Activated naive CD4-positive, alpha-beta T cell treated with anti-CD3 and anti-CD28 coated beads, Interleukin-2, amount 10 ng/mL, durations not matched to agents 7 days and 5 days (primary cell): ENCODE measurements at regions not wholly inside any gene's neighbourhood (a gene's known extent, or its start where the extent isn't known, plus 50 kb on each side); places are given as distances from the start of the nearest gene placed in this dataset.

Experiments used
- CTCF ChIA-PET: fragments of 350-600 bp; sonication (Branson Sonifier 250); formaldehyde crosslinking; loops from one replicate; lab custom pipeline; 2021; ENCODE audit warnings: antibody characterized with exemption; lab: Charles Lee
- DNase-seq: peaks from one replicate; pipeline ENCODE4 v3.0.0-alpha.2; 2020
- H3K27ac Mint-ChIP-seq: one replicate; pipeline ENCODE4 v1.8.0; 2021; ENCODE audit warnings: mild to moderate bottlenecking, moderate library complexity, mixed read lengths
- H3K27me3 Mint-ChIP-seq: one replicate; pipeline ENCODE4 v1.8.0; 2021; ENCODE audit warnings: mild to moderate bottlenecking, mixed read lengths
- H3K36me3 Mint-ChIP-seq: one replicate; pipeline ENCODE4 v1.8.0; 2021; ENCODE audit warnings: mixed read lengths
- H3K4me1 Mint-ChIP-seq: one replicate; pipeline ENCODE4 v1.8.0; 2021; ENCODE audit warnings: mixed read lengths
- H3K4me3 Mint-ChIP-seq: one replicate; pipeline ENCODE4 v1.8.0; 2021; ENCODE audit warnings: mild to moderate bottlenecking, moderate library complexity, mixed read lengths
- H3K9me3 Mint-ChIP-seq: one replicate; pipeline ENCODE4 v1.8.0; 2021; ENCODE audit warnings: mixed read lengths

DNA sequence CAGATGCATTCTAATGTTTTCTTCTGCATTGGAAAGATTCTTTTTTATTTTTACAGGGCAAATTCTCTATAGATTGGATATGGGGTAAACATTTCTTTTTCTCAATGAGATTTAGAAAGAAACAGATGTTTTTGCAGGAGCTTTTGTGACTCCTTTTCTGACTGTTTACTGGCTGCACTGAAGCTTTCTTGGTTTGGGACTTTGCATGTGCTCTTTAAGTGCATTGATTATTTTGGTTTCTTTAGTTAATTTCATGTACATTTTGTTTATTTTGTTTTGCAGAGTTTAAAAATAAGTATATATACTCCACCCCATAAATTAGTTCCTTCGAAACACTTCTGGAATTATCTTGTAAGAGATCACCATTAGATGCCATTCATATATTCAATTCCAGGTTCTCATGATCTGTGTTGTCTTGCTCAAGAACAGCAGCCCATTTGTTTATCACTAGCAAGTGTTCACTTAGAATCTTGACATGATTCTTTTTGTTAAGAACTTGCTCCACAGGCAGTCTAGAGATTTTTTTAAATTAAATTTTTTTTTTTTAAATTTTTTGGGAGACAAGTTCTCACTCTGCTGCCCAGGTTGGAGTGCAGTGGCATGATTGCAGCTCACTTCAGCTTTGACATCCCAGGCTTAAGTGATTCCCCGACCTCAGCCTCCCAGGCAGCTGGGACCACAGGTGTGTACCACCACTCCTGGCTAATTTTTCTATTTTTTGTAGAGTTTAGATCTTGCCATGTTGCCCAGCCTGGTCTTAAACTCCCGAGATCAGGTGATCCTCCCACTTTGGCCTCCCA lies 233.7 kb downstream of the MYCN start:
- Mint-ChIP-seq H3K36me3 (no peaks in the 10 kb centered on the region), H3K4me1 (no peaks in the 10 kb centered on the region), H3K4me3 (no peak overlapping the region), H3K27me3 (no peaks in the 10 kb centered on the region), H3K27ac (no peak overlapping the region), H3K9me3 (no peaks in the 10 kb centered on the region)
- CTCF ChIA-PET, result no interaction called here
- no peak for DNase-seq

DNA sequence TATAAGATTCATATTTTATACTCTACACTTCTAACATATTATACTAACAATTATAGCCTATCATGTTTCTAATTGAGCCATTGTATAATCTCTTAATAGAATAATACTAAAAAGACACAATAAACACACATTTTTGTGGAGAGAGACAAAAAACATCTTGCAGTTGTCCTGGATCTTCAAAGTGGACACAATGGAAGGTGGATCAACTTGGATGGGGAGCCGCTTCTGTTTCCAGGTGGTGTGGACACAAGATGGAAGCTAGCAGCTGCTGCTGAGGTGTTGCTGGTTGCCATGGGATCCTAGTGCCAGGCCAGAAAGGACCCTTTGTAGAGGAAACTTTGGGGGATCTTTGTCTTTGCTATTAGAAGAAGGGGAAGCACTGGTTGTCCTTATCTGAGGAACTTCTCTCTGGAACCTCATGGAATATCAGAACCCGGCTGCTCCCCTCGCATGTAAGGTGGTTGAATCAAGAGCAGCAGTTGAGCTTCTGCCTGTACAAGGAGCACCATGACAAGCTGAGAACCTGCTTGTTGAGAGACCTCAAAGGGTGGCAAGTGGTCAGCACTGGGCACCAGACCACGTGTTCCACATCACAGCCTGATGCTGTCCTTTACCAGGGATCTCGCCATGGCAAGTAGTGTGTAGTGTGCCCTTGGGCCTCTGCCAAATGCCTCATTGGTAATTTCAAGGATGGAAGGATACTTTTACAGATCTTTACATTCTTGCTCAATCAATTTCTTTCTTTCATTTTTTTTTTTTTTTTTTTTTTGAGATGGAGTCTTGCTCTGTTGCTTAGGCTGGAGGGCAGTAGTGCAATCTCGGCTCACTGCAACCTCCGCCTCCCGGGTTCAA lies 232.2 kb downstream of the MYCN start:
- DNase-seq, result no peak
- CTCF ChIA-PET, result no interaction called here
- Mint-ChIP-seq H3K4me3 (no peak overlapping the region), H3K9me3 (no peaks in the 10 kb centered on the region), H3K36me3 (no peaks in the 10 kb centered on the region), H3K27me3 (no peaks in the 10 kb centered on the region), H3K27ac (no peak overlapping the region), H3K4me1 (no peaks in the 10 kb centered on the region)

DNA sequence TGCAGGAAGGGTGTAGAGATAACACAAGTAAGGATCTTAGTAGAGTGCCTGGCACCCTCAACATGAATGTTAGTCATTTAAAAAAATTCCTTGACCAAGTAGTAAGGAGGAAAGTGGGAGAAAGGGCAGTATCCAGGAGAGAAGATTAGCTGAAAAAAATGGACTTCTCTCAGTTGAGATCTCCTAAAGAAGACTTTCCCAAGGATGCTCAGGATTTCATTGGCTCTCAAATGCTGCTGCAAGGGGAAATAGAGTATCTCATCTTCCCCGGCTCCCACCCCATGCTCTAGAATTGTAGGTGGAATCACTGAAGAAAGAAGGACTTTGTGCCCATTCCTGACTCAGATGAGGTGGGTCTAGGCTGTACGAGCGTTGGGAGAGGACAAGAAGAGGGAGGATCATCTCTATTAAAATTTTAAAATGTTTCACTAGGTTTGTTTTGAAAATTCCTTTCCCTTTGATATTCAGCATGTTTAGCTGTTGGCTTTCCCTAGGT lies 231.1 kb downstream of the MYCN start:
- Mint-ChIP-seq H3K27me3 (no peaks in the 10 kb centered on the region), H3K4me3 (no peak overlapping the region), H3K36me3 (no peaks in the 10 kb centered on the region), H3K9me3 (no peaks in the 10 kb centered on the region), H3K27ac (no peak overlapping the region), H3K4me1 (no peaks in the 10 kb centered on the region)
- no peak for DNase-seq
- CTCF ChIA-PET, result no interaction called here

DNA sequence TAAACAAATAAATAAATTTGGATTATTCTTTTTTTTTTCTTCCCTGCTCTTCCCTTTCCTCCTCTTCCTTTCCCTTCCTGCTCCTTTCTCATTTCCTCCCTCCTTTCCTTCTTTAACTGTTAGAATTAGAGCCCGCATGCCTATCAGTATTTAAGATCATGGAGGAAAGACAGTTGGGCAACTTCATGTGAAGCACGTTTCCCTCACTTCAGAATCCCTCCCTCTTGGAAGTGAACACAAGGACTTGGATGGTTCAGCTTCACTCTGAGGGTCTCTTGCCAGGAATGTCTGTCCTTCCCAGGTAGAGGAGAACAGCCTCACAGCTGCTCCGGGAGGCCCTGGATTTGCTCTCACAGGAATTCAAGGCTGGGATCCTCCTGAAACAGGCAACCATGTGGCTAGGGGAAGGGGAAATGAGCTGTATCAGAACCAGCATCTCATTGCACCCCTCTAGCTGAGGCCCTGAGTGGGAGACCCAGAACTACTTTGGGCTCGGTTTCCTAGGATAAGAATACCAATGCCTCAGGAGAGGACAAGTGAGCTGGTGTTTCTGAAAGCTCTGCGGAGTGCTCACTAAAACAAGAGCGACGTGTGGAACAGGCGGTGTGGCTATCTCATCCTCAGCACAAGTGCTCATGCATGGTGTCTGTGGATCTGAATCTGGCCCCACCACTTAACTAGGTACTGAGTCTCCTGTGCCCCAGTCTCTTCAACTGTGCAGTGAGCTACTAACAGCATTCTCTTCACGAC lies 230.5 kb downstream of the MYCN start:
- H3K36me3 Mint-ChIP-seq, result no peaks in the 10 kb centered on the region
- CTCF ChIA-PET, result no interaction called here
- DNase-seq, result no peak
- no peak overlapping the region for H3K4me3 Mint-ChIP-seq
- no peaks in the 10 kb centered on the region for H3K9me3 Mint-ChIP-seq
- no peaks in the 10 kb centered on the region for H3K27me3 Mint-ChIP-seq
- H3K27ac Mint-ChIP-seq, result no peak overlapping the region
- no peaks in the 10 kb centered on the region for H3K4me1 Mint-ChIP-seq

DNA sequence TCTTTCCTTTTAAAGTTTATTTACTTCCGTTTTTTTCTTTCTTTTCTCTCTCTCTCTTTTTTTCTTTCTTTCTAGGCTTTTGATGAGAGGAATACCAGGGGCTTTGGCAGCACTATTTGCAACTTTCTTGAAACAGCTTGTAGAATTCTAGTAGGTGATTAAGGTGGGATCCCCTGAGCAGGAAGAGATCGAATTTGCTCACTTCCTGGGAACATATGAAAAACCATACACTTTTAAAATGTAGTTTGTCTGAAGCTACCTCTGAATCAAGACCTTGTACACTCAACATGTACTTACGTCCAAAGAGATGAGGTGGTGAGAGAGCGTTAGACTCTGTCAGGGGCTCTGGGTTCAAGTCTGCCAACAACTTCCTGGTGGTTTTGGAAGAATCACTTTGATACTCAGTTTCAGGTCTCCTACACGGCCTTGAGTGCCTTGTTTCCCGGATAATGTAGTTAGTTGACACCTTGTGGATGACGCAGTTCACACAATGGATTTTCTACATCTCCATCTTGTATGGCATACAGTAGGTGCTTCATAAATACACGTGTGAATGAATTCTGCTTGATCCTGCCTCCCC lies 229.1 kb downstream of the MYCN start:
- Mint-ChIP-seq H3K4me1 (no peaks in the 10 kb centered on the region), H3K27me3 (no peaks in the 10 kb centered on the region), H3K9me3 (no peaks in the 10 kb centered on the region), H3K36me3 (no peaks in the 10 kb centered on the region), H3K4me3 (no peak overlapping the region), H3K27ac (no peak overlapping the region)
- CTCF ChIA-PET, result no interaction called here
- DNase-seq, result no peak

DNA sequence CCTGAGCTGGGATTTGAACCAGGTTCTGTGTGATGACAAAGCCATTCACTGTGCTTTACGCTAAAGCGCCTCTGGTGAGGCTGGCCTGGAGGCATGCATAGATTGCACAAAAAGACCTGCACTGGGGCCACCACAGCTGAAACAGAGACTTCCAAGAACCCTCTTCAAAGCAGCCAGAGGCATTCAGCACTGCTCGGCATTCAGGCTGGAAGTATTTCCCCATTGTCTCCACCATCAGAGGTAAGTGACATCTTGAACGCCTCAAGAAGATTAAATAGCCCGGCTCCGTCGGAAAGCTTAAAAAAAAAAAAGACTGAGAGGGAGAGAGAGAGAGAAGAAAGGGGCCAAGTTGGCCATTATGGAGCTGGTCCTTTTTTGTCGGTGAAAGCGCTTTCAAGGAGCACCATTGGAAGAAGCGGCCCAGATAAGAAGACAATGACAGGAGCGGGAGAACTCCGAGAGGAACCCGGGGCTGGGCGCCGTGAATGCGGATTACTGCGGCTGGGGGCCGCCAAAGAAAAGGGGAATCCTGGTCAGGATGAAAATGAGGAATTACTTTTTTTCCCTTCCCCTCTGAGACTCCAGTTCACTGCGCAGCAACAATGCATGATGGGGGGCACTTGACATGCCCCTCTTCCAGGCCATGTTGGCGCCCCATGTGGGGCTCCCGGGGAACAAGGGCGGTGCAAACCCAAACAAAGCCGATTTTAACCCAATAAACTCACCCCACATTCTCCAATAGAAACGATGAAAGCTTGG lies 228.3 kb downstream of the MYCN start:
- no peak overlapping the region for H3K4me3 Mint-ChIP-seq
- H3K27me3 Mint-ChIP-seq, result no peaks in the 10 kb centered on the region
- H3K27ac Mint-ChIP-seq, result no peak overlapping the region
- no peaks in the 10 kb centered on the region for H3K4me1 Mint-ChIP-seq
- no peaks in the 10 kb centered on the region for H3K36me3 Mint-ChIP-seq
- CTCF ChIA-PET, result no interaction called here
- DNase-seq, result no peak
- H3K9me3 Mint-ChIP-seq, result no peaks in the 10 kb centered on the region

DNA sequence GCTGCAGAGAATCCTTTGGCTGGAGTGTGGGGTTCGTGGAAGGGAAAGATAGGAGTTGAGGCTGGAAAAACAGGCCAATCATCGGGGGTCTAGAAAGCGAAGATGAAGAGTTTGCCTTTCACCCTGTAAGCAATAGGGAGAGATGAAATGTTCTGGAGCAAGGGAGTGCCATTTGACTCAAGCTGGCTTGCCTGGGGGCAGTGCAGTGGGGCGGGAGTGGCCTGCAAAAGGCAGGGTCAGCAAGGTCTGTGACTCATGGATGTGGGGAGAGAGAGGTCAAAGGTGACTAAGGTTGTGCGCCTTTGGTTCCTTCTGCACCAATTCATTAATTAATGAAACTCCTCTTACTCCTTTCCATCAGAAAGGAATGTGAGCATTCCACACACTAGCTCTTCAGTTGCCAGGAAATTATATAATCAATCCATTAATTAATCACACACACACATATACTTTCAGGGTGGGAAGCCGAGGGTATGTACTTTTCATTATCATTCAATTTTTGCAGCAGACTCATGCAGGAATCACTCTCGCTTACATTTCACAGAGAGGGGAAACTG lies 227.6 kb downstream of the MYCN start:
- H3K36me3 Mint-ChIP-seq, result no peaks in the 10 kb centered on the region
- no peaks in the 10 kb centered on the region for H3K4me1 Mint-ChIP-seq
- CTCF ChIA-PET, result no interaction called here
- H3K4me3 Mint-ChIP-seq, result no peak overlapping the region
- no peak overlapping the region for H3K27ac Mint-ChIP-seq
- H3K27me3 Mint-ChIP-seq, result no peaks in the 10 kb centered on the region
- DNase-seq, result no peak
- H3K9me3 Mint-ChIP-seq, result no peaks in the 10 kb centered on the region

DNA sequence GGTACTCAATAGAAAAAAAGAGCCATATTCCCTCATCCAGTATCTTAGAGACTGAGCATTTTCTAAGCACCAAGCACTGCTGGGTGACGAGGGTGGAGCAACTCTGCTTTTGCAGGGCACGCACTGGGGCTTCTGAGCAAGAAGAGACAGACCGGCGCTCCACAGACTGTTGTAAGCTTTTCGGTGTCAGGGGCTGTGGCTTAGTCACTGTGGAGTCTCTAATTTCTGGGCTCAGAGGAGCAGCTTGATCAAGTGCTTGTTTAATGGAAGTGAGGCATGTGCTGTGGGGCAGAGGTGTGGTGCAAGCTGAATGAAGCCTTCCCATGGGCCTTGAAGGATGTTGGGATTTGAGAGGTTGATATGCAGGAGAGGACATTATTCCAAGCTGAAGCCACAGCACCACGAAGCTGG lies 227.1 kb downstream of the MYCN start:
- Mint-ChIP-seq H3K4me1 (no peaks in the 10 kb centered on the region), H3K27me3 (no peaks in the 10 kb centered on the region), H3K4me3 (no peak overlapping the region), H3K9me3 (no peaks in the 10 kb centered on the region), H3K36me3 (no peaks in the 10 kb centered on the region), H3K27ac (no peak overlapping the region)
- DNase-seq, result no peak
- CTCF ChIA-PET, result no interaction called here

DNA sequence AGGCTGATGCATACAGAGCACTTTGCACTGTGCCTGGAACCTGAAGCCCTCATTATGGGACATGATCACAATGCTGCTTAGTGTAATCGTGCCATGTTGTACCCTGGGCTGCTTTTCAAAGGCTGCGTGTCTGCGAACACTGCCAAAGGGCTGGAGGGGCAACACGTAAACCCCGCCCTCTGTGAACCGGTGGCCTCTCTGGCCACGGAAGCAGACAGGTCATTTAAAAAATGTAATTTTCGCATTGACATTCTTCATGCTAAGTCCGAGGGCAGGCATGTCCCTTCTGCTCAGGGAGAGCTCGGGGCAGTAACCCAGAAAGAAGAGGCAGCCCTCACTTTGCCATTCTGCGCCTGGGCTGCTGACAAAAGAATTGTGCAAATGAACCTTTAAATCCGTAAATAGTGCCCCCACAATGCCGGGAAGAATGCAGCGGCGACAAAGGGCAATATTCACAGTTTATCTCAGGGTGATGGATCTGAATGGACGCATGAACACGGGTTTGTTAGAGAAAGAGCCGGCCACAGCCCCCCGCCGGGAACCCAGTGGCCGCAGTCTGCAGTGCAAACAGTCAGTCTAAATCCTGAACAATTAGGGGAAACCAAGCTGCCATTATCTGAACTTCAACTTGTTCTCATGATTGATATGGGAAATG lies 226.1 kb downstream of the MYCN start:
- Mint-ChIP-seq H3K27me3 (no peaks in the 10 kb centered on the region), H3K27ac (no peak overlapping the region), H3K4me1 (no peaks in the 10 kb centered on the region), H3K36me3 (no peaks in the 10 kb centered on the region), H3K9me3 (no peaks in the 10 kb centered on the region), H3K4me3 (no peak overlapping the region)
- CTCF ChIA-PET, result no interaction called here
- DNase-seq, result no peak

DNA sequence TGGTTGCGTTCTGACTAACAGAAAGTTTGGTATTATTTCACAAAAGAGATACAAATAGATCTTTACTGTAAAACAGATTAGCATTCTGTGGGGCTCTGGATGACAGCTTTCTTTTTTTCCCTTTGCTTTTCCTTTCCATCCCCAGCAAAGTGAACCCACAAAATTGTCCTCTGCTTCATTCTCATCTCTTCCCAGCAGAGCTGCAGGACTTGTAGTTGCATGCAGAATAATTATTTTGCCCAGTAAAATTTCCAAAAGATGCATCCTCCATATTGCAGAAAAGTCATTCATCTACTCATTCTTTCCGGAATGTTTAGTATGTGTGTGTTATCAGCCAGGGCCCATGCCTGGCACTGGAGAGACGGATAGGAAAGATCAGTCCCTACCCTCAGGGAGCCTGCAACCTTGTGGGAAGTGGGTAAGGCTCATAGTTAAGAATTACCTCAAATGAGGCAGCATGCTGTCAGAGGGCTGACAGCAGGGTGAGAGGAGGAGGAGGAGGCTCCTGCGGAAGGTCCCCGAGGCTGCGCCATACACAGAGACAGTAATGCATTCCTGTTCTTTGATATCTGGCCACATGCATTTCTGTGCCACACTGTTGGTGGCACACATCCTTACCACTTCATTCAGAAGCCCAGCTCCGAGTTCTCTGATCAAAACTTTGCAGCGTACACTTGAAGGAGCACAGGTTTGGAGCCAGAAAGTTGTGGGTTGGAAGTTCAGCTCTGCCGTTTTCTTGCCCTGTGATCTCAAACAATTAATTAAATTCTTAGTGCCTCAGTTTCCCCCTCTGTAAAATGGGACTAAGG lies 225.4 kb downstream of the MYCN start:
- H3K4me3 Mint-ChIP-seq, result no peak overlapping the region
- no peaks in the 10 kb centered on the region for H3K4me1 Mint-ChIP-seq
- no peaks in the 10 kb centered on the region for H3K9me3 Mint-ChIP-seq
- no peak overlapping the region for H3K27ac Mint-ChIP-seq
- CTCF ChIA-PET, result no interaction called here
- no peaks in the 10 kb centered on the region for H3K36me3 Mint-ChIP-seq
- H3K27me3 Mint-ChIP-seq, result no peaks in the 10 kb centered on the region
- DNase-seq, result no peak

DNA sequence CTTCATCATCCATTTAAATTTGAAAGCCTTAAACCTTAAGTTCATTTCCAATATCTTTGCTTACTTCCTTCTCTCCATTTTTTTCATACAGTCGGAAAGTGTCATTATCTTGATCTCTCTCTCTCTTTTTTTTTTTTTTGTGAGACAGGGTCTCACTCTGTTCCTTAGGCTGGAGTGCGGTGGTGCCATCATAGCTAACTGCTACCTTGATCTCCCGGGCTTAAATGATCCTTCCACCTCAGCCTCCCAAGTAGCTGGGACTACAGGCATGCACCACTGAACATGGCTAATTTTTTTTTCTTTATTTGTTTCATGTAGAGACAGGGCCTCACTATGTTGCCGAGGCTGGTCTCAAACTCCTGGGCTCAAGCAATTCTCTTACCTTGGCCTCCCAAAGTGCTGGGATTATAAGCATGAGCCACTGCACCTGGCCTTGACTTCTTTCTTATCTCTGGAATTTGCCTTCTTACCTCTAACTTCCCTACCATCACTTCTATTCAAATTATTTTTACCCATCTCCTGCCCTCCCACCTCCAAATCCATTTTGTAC lies 222.2 kb downstream of the MYCN start:
- Mint-ChIP-seq H3K9me3 (no peaks in the 10 kb centered on the region), H3K27me3 (no peaks in the 10 kb centered on the region), H3K4me1 (no peaks in the 10 kb centered on the region), H3K36me3 (no peaks in the 10 kb centered on the region), H3K4me3 (no peak overlapping the region), H3K27ac (no peak overlapping the region)
- no peak for DNase-seq
- CTCF ChIA-PET, result no interaction called here

DNA sequence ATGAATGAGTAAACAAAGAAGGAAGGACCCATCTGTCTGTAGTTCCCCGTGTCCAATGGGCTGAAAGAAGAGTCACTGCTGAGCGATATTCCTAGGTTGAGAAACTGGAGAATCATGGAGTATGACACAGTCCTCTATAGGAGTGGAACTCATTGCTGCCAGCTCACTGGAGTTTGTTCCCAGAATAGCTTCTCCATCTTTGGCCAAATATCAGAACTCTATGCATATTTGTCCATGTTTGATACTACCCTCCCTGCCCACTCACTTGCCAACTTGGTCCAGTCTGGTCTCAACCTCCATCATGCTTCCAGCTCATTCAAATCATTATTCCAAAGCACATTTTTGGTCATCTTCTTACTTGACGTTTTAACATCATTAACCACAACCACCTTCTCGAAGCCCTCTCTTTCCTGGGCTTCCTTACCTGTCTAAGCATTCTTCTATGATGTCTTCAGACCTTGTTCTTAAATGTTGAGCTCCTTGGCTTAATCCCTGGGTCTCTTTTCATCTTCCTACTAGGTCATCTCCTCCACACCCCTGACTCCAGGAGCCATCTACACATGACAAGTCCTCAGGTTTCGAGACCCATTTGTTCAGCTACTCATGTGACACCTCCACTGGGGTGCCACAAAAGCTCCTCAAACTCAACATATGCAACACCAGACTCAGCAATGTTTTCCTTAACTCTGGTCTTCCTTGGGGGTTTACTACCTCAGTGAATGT lies 221.6 kb downstream of the MYCN start:
- CTCF ChIA-PET, result no interaction called here
- H3K9me3 Mint-ChIP-seq, result no peaks in the 10 kb centered on the region
- no peak for DNase-seq
- H3K4me3 Mint-ChIP-seq, result no peak overlapping the region
- H3K27me3 Mint-ChIP-seq, result no peaks in the 10 kb centered on the region
- no peaks in the 10 kb centered on the region for H3K36me3 Mint-ChIP-seq
- H3K4me1 Mint-ChIP-seq, result no peaks in the 10 kb centered on the region
- H3K27ac Mint-ChIP-seq, result no peak overlapping the region
